Activated CD4-positive, alpha-beta T cell treated with anti-CD3 and anti-CD28 coated beads for 1 hour (primary cell): ENCODE measurements at regions not wholly inside any gene's neighbourhood (a gene's known extent, or its start where the extent isn't known, plus 50 kb on each side); places are given as distances from the start of the nearest gene placed in this dataset.
"Not testable (repeated sequence)": the region's sequence is repeated elsewhere in the genome, so short reads cannot be mapped to it uniquely, and the experiment has no call there.

ENCODE experiments used
- DNase-seq: peaks from one replicate; pipeline ENCODE4 v3.0.0-alpha.2; 2020

DNA sequence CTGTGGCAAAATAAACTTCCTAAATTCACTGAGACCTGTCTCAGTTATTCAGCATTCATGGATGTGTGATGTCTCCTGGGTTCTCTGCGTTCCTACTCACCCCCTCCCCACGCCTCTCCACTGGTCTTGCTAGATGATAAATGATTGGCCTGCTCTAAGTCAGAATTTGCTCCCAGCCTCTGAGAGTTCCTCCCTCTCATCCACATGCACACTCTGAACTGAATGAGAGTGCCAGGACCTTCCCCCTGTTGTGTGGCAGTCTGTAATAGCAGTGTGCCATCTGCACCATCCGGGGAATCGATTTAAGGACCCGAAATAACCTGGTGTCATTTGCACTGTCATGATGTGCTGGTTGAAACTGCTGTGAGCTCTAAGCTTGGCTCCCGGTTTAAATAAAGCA lies 135.8 kb upstream of the AFDN start:
- no peak for DNase-seq

DNA sequence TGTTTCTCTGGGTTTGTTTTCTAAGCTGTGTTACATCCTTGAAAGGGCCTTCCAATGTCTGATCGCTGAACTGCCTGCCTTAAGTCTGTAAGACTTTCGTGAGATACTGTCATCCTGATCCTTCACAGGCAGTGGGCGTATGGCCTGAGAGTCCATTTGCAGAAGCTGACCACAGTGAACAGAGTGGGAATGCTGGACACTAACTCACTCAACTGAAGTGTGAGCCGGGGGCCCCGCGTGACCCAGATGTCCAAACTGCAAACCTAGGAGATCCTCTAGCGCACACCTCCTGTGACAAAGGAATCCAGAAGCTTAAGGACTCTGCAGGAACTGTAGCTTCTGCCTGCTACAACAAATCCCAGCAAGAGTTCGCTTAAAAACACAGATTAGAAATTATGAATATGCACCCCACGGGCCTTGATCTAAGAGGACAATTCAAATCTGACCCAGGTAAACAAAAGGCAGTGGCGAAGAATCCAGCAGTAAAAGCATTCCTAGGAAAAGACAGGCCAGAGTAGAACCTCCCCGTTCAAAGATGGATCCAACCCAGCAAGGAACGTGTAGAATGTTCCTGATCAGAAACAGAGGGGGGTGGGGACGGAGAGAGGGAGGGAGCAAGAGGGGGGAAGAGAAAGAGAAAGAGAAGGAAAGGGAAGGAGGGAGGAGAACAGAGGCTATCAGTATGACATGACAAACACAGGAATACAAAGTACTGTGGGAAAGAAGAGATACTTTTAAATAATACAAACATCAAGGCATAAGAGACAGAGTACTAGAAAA lies 135.0 kb upstream of the AFDN start:
- no peak for DNase-seq

DNA sequence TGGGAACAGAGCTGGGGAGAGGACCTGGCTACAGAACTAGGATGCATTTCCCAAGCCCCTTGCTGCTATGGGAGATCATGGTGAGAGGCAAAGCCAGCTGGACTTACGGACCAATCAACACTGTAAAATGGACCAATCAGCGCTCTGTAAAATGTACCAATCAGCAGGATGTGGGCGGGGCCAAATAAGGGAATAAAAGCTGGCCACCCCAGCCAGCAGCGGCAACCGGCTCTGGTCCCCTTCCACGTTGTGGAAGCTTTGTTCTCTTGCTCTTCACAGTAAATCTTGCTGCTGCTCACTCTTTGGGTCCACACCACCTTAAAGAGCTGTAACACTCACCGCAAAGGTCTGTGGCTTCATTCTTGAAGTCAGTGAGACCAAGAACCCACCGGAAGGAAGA lies 133.2 kb upstream of the AFDN start:
- not testable (repeated sequence) for DNase-seq

DNA sequence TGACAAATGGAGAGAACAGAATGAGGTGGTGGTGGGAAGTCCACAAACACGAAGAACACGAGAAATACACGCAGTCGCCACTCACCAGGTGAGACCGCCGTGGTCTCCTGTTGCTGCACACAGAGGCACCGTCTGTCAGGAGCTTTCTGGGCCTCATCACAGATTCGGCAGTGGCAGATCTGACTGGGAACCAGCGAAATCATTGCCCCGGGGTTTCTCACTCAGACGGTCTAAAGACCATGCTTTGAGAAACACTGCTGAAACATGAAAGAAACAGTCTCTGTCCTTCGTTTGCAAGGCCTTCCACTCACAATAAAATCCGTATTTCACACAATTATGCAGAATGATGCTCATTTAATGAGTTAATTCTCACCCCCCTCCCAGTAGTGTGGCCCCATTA lies 130.9 kb upstream of the AFDN start:
- no peak for DNase-seq

DNA sequence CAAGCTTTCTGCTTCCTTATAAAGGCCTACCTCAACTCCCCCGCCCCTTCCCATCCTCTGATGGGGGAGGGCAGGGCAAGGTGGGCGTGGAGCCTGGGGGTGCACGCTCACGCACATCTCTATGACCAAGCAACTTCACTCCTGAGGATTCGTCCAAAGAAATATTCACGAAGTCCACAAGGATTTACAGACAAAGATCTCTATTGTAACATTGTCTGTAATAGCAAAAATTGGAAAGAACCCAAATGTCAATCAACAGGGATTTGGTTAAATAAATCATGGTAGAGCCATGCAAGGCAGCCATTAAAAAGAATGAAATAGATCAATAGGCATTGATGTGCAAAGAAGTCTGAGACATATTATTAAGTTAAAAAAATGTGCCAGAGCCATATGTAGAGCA lies 130.4 kb upstream of the AFDN start:
- DNase-seq = no peak

DNA sequence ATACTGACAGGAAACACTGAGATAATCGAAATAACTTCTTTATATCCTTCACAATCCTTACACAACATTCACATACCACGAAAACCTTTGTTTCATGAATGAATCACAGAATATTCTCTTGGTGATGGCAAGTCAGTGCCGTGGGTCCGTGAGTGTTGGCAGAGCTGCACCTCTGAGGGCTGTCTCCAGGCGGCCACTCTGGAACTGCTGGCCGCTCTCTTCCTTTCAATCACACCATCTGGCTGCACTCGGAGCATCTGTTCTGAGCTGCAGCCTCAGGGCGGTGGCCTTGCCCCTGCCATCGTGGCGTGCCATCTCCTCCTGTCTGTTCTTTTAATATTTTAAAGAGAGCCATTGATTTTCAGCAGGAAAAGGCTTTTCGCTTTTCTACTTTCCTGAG lies 129.4 kb upstream of the AFDN start:
- no peak for DNase-seq

DNA sequence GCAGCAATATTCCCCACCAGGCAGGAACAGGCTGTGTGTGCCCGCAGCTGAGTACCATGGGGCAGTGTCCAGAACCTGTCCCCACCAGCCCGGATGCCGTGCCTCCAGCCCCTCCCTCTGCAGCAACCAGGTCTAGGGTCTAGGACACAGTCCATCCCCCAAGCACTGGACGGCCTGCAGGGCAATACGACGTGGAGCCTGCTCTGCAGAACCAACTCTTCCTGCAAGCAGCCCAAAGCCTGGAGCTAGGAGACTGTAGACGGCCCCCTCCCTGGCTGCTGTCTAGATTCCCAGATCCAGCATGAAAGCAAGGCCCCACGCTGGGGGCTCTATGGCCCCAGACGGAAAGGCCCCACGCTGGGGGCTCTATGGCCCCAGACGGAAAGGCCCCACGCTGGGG lies 128.2 kb upstream of the AFDN start:
- DNase-seq = no peak

DNA sequence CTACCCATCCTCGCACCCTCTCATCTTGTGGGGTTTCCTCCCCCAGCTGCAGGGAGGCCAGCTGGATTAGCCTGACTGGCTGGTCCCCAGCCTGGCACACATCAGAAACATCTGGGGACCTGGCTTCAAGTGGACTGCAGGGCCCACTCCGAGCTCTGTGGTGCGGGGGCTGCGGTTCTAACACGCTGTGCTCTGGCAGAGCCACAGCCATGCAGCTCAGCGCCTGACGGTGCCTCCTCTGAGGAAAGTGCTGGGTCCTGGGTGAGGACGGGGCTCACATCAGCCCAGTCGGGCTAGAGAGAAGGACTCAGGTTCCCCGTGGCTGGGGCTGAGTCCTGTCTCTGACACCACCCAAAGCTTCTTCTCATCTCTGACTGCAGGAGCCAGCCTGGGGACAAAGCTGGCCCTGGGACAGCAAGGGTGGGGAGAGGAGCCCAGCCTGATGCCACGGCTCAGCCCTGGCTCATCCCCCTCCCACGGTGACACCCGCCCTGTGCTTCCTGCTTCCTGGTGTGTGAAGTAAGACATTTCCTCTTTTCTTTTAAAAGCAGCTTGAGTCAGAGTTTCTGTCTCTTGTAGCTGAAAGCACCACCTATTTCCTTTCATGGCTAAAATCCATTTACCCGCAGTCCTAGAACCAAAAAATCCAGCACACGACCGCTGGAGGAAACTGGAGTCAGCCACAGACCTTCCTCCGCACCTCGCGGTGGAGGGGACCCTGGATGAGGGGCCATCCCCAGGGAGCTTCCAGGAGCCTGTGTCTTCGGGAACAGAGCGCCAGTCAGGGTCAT lies 127.4 kb upstream of the AFDN start:
- DNase-seq = peak; percentile 31

DNA sequence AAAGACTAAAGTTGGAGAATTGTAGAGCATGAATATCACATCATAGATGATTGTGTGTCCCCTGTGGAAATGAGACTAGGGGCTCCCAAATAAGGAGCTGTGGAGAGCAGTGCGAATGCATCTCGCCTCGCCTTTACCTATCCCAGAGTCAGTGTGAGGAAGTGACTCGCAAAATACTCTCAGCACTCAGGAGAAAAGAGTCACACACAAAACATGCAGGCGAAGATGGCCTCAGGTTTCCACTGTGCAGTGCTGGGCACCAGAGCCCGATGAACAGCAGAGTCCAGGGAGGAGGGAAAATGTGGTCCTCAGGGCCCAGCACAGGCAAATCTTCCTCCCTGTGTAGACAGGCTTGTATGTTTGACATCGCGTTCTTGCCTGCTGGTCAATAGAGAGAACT lies 126.5 kb upstream of the AFDN start:
- DNase-seq = no peak

DNA sequence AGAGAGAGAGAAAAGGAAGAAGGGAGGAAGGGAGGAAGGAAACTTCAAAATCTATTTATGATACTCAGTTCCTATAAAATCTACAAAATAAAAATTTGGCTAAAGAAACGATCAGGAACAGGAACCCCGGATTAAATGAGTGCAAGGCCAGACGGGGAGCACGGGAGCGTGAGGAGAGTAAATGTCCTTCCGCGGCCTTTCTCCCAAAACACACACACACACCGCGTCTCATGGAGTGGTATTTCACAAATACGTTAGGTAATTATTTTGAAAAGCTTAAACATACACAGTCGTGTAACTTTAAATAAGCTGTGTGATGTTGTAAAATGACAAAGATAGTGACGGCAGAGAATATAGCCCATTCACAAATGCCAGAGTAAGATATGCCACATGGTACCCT lies 125.7 kb upstream of the AFDN start:
- DNase-seq = no peak

DNA sequence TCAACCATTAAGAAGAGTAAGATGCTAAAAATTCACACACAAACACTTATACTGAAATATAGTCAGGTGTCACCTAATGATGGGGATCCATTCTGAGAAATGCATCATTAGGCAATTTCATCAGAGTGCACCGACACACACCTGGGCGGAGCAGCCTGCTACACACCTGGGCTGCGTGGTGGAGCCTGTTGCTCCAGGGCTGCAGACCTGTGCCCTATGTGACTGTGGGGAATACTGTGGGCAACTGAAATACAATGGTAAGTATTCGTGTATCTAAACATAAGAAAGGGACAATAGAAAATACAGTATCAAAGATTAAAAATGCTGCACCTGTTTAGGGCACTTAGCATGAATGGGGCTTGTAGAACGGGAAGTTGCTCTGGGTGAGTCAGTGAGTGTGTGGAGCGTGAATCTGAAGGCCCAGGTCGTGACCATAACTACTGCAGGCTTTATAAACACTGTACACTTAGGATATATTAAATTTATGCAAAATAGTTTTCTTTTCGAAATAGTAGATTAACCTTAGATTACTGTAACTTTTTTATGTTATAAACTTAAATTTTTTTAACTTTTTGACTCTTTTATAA lies 124.4 kb upstream of the AFDN start:
- DNase-seq = no peak

DNA sequence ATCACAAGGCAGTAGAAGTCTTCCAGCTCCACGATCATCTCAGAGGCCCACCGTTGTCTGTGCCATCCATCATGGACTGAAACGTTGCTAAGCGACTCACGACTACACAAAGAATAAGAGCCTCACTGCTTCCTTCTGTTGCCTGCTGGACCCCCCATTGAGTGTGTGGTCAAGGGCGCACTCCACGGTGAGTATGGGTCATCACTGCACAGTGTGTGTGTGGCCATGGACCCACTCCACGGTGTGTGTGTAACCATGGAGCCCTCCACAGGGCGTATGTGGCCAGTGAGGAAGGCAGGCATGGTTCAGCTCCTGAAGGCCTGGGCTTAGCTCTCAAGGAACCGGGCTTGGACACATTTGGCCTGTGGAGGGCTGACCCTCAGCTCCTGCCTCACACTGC lies 123.4 kb upstream of the AFDN start:
- no peak for DNase-seq

DNA sequence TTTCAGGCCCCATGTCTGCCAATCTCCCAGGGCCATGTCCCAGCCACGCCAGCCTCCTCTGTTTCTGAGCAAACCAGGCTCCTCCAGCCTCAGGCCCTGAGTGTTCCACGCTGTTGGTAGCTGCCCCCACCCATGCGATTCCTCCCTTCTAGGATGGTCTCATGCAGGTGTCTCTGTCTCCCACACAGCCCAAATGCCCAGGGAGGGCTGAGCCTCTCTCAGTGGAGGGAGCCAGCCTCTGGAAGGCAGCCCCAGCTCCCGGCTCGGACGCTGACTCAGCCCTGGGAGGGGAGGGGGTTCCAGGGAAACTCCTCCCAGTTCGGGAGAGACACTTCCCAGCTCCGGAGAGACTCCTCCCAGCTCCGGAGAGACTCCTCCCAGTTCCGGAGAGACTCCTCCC lies 122.9 kb upstream of the AFDN start:
- DNase-seq = no peak

DNA sequence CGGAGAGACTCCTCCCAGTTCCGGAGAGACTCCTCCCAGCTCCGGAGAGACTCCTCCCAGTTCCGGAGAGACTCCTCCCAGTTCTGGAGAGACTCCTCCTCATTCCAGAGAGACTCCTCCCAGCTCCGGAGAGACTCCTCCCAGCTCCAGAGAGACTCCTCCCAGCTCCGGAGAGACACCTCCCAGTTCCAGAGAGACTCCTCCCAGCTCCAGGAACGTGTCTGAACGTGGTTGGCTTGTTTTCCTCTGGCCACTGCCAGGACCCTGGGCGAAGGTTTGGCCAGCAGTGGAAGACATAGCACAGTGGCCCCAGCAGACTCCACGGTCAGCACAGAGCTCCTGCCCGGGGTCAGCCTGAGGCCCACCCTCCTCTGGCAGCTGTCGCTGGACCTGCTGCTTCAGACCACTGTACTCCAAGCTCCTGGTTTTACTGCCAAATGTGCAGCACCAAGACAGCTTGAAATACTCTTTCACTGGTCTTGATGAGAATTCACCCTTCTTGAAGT lies 122.3 kb upstream of the AFDN start:
- DNase-seq = no peak

DNA sequence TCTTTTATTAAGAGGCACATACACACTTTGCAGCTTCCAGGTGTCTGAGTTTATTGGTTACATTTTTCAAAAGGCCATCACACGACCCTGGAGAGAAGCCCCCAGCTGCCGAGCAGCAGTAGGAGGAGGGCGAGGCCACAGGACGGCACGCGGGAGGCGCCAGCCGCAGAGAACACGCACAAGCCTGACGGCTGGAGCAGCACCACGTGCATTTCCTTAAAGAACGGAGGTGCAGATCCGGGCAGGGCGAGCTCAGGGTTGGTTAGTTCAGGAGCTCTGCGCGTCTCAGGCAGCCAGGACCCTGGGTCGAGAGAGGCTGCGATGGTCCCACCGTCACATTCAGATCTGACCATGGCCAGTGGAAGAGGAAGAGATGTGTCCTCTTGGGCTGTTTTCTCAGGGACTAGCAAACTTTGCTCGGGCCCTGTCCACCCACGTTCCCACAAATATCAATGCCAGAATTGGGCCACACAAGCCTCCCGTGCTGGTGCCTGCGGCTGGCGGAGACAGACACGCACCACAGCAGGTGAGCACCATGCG lies 121.4 kb upstream of the AFDN start:
- DNase-seq = no peak

DNA sequence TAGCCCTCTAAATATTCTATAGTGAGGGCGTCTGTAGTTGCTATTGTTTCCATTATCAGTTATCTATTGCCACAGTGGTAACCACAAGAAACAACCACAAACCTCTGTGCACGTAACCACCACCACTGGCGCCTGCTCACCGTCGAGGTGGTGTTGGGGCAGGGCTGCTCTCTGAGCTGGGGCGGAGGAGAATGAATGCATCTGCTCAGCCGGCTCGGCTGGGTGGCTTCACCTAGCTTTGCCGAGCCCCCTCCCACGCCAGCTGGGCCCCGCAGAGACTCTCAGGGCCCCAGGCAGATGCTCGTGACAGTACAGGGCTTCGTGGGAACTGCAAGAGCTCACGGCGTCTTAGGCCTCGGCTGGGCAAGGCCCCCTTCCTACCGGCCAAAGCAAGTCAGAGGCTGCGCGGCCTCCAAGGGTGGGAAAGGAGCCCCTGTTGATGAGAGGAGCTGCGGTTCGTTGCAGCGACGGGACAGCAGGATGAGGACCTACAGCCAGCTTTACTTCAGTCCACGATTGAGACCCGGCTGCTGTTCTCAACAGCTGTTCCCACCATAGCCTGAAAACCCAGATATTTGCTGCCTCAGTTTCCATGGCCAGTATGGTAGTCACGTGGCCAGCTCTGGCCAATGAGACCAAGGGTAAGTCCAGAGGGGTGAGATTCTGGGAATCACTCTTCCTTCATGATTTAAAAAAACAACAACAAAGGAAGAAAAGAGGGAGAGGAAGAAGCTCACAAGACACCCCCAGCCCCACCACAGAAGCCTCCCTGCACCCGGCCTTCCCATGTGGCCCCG lies 120.2 kb upstream of the AFDN start:
- DNase-seq = peak; percentile 43

DNA sequence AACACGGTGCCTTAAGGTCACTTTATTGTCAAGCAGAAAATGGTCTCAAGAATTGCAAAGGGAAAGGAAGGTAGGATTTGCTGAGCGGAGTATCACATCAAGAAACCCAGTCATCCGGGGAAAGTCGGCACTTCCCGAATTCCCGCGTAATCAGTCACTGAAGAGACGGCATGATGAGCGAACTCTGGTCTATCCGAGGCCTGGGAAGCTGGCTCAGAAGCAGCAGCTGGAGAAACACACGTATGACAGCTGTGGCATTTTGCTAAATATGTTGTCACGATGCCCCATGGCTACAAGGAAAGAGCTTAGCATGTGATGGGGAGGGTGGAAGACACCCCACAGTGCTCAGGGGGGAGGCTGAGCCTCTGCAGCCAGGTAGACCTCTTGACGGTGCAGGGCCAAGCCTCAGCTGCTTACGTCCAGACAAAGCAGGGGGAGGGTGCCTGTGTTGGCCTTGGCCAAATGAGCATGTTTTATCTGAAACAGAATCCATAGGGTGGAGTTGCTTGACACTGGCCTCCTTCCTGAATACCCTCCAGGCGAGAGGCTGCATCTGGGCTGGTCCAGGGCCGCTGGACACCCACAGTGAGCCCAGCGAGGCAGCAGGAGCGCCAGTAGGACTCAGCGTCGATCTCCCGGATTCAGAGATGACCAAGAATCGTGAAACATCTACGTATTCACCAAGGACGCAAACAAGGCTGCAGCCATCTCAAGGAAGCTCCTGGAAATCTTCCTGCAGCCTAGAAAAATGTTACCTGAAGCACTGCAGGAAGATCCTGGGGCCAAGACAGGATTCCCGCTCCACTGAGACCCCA lies 118.8 kb upstream of the AFDN start:
- DNase-seq = no peak

DNA sequence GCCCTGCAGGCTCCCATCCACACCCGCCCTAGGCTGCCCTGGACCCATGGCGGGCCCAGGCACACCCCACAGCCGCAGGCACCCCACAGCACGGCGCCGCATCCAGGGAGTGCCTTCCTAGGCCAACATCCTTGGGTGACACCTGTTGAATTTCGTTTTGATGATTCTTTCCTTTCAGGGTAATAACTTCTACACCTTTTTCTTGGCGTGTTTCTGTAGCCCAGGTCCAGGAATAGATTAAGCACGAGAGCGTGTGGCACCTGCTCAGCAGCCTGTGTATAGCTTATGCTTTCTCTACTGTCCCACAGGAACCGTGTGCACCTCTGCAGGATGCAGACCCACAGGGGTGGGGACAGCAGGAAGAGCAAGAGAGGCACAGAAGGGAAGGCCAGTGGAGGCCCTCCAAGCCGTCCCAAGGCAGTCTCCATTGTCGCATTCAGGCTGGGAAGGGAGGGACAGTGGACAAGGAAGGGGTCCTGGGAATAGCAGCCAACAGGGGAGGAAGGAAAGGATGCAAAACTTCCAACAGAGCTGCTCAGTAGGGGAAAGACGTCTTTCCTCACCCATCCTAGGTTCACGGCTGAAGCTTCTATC lies 118.1 kb upstream of the AFDN start:
- DNase-seq = no peak

DNA sequence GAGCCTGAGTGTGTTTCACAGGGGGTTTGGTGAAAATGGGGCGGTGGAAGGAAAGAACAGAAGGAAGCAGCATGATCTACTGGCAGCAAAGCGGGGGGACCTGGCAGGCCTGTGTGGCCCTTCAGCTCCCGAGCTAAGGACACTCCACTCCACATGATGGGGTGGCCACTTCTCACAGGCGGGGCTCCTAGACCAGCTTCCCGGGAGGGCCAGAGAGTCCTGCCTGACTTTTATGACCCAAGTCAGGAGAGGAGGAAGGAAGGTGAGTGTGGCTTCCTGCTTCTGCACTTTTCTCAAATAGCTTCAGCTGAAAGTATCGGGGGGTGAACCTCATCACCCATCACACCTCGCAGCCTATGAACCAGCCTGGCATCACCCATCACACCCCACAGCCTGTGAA lies 117.5 kb upstream of the AFDN start:
- no peak for DNase-seq

DNA sequence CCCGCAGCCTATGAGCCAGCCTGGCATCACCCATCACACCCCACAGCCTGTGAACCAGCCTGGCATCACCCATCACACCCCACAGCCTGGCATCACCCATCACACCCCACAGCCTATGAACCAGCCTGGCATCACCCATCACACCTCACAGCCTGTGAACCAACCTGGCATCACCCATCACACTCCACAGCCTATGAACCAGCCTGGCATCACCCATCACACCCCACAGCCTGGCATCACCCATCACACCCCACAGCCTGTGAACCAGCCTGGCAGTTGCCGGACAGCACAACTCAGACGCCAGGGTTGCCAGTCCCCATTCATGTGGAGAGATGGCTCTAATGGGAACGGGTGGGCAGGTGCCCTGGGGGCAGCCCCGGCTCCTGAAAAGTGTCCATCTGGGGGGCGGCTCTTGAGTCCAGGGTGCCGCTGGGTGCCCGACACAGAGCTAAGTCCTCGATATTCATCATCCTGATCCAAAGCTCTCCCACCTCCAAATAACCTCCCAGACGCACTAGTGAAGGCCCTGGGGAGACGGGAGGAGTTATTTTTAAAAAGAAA lies 116.9 kb upstream of the AFDN start:
- not testable (repeated sequence) for DNase-seq

DNA sequence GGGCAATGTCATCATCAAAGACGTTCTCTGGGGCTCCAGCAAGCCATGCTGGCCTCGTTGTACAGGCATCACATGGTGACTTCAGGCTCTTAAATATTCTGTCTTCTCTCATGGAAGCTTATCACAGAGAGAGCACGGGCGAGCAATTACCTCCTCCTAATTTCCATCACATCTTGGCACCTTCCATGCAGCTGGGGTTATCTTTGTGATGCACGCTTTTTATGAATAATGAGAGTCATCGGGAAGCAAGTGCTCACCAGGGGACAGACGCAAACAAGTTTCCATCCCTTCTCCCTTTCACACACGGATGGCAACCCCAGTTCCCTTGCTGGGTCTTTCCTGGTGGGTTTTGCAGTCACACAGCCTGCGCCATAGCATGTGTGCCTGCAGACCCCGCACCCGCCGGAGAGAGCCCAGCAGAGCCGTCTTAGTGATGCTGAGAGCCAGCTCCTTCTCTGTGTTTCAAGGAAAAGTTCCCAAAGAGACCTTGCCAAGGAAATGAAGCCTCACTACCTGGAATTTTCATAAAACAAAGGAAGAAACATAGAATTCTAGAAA lies 116.3 kb upstream of the AFDN start:
- DNase-seq = no peak
